ENCODE measurements at regions not wholly inside any gene's neighbourhood (a gene's known extent, or its start where the extent isn't known, plus 50 kb on each side); places are given as distances from the start of the nearest gene placed in this dataset.

GRCh38 chr4:159780196-159780922 is 677.5 kb downstream of the RAPGEF2 start:
- TF ChIP-seq CTCF (IDR thresholded peaks at IDR 0.05) = no peak
- TF ChIP-seq POLR2A (IDR thresholded peaks at IDR 0.05) = no peak

Measured in ovary (tissue), 3 donors.